ENCODE measurements at regions not wholly inside any gene's neighbourhood (a gene's known extent, or its start where the extent isn't known, plus 50 kb on each side); places are given as distances from the start of the nearest gene placed in this dataset.

GRCh38 chr1:239288820-239289554 is 97.4 kb upstream of the CHRM3 start:
- no peak for TF ChIP-seq CTCF (conservative IDR thresholded peaks at IDR 0.05; ENCODE audit: low read length)
- TF ChIP-seq EZH2phosphoT487 (IDR thresholded peaks at IDR 0.05; ENCODE audit: borderline replicate concordance) = no peak
